ENCODE measurements at regions not wholly inside any gene's neighbourhood (a gene's known extent, or its start where the extent isn't known, plus 50 kb on each side); places are given as distances from the start of the nearest gene placed in this dataset.

- no peak for DNase-seq (ENCODE audit: extremely low read depth, low read depth)
- TF ChIP-seq CTCF (IDR thresholded peaks at IDR 0.05; ENCODE audit: low read depth, low read length, missing control alignments), result no peak
- H3K4me3 ChIP-seq (replicated peaks; ENCODE audit: low read depth, low read length), result no peak overlapping the region
These were observed 1494.6 kb downstream of the TBC1D22A start for GRCh38 chr22:48256776-48257684.

GRCh38 chr22:48256041-48256739 lies 1493.7 kb downstream of the TBC1D22A start:
- H3K4me3 ChIP-seq (replicated peaks; ENCODE audit: low read depth, low read length), result no peak overlapping the region
- TF ChIP-seq CTCF (IDR thresholded peaks at IDR 0.05; ENCODE audit: low read depth, low read length, missing control alignments), result no peak
- no peak for DNase-seq (ENCODE audit: extremely low read depth, low read depth)

GRCh38 chr22:48254311-48254873 lies 1491.9 kb downstream of the TBC1D22A start:
- no peak for DNase-seq (ENCODE audit: extremely low read depth, low read depth)
- no peak for TF ChIP-seq CTCF (IDR thresholded peaks at IDR 0.05; ENCODE audit: low read depth, low read length, missing control alignments)
- no peak overlapping the region for H3K4me3 ChIP-seq (replicated peaks; ENCODE audit: low read depth, low read length)

- TF ChIP-seq CTCF (IDR thresholded peaks at IDR 0.05; ENCODE audit: low read depth, low read length, missing control alignments), result no peak
- H3K4me3 ChIP-seq (replicated peaks; ENCODE audit: low read depth, low read length), result no peak overlapping the region
- DNase-seq (ENCODE audit: extremely low read depth, low read depth), result no peak
These were observed 1491.1 kb downstream of the TBC1D22A start for GRCh38 chr22:48253573-48253972.

- DNase-seq (ENCODE audit: extremely low read depth, low read depth), result no peak
- no peak overlapping the region for H3K4me3 ChIP-seq (replicated peaks; ENCODE audit: low read depth, low read length)
- TF ChIP-seq CTCF (IDR thresholded peaks at IDR 0.05; ENCODE audit: low read depth, low read length, missing control alignments), result no peak
These were observed 1490.7 kb downstream of the TBC1D22A start for GRCh38 chr22:48253136-48253535.

GRCh38 chr22:48251629-48252028 lies 1489.2 kb downstream of the TBC1D22A start:
- no peak overlapping the region for H3K4me3 ChIP-seq (replicated peaks; ENCODE audit: low read depth, low read length)
- TF ChIP-seq CTCF (IDR thresholded peaks at IDR 0.05; ENCODE audit: low read depth, low read length, missing control alignments), result no peak
- DNase-seq (ENCODE audit: extremely low read depth, low read depth), result no peak
